Progenitor cell of endocrine pancreas (in vitro differentiated cells): ENCODE measurements at regions not wholly inside any gene's neighbourhood (a gene's known extent, or its start where the extent isn't known, plus 50 kb on each side); places are given as distances from the start of the nearest gene placed in this dataset.
"Not testable (repeated sequence)": the region's sequence is repeated elsewhere in the genome, so short reads cannot be mapped to it uniquely, and the experiment has no call there.

Experiments
- DNase-seq: peaks from one replicate; pipeline ENCODE4 v3.0.0; 2021; ENCODE audit warnings: low spot score; ENCODE audit not compliant: unreplicated experiment
- H3K27ac Mint-ChIP-seq: 2 replicates; pipeline ENCODE4 v1.8.0; 2021; ENCODE audit warnings: mild to moderate bottlenecking, moderate library complexity, mixed read lengths
- H3K27me3 Mint-ChIP-seq: 2 replicates; pipeline ENCODE4 v1.8.0; 2021; ENCODE audit warnings: mixed read lengths
- H3K36me3 Mint-ChIP-seq: 2 replicates; pipeline ENCODE4 v1.8.0; 2022; ENCODE audit warnings: mixed read lengths; ENCODE audit not compliant: insufficient read depth
- H3K4me1 Mint-ChIP-seq: 2 replicates; pipeline ENCODE4 v1.8.0; 2021; ENCODE audit warnings: low read depth, mixed read lengths
- H3K4me3 Mint-ChIP-seq: 2 replicates; pipeline ENCODE4 v1.8.0; 2021; ENCODE audit warnings: low read depth, mild to moderate bottlenecking, moderate library complexity, mixed read lengths
- H3K9me3 Mint-ChIP-seq: 2 replicates; pipeline ENCODE4 v1.8.0; 2021; ENCODE audit warnings: low read depth, mixed read lengths
- TF ChIP-seq, protein P1 (sequence below): fragments of 200-600 bp; sonication (generic); IDR thresholded peaks from one replicate; pipeline ENCODE4 v1.5.0; 2021; ENCODE audit warnings: antibody characterized with exemption, mild to moderate bottlenecking; ENCODE audit not compliant: unreplicated experiment

DNA sequence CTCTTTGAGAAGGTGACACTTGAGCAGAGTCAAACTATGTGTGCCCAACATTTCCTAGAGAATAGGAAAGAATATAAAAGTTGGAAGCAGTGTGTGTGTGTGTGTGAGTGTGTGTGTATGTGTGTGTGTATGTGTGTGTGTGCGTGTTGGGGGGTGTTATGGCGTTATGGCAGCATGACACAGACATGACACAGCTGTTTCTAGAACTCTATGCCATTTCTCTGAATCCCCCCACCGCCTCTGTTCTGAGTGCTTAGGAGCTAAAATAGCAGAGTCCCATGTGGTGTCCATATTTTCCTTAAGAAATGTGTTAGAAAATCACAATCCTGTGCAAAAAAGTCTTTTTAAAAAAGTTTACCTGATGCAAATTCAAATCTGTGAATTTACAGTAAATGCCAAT, 556.1 kb downstream of the RWDD3 start:
- Mint-ChIP-seq H3K27ac (no peak overlapping the region), H3K36me3 (no peaks in the 10 kb centered on the region), H3K27me3 (no peaks in the 10 kb centered on the region), H3K4me1 (no peaks in the 10 kb centered on the region), H3K4me3 (no peak overlapping the region), H3K9me3 (peaks cover 3% of the 10 kb centered on the region)
- no peak for DNase-seq
- TF ChIP-seq, protein P1, sequence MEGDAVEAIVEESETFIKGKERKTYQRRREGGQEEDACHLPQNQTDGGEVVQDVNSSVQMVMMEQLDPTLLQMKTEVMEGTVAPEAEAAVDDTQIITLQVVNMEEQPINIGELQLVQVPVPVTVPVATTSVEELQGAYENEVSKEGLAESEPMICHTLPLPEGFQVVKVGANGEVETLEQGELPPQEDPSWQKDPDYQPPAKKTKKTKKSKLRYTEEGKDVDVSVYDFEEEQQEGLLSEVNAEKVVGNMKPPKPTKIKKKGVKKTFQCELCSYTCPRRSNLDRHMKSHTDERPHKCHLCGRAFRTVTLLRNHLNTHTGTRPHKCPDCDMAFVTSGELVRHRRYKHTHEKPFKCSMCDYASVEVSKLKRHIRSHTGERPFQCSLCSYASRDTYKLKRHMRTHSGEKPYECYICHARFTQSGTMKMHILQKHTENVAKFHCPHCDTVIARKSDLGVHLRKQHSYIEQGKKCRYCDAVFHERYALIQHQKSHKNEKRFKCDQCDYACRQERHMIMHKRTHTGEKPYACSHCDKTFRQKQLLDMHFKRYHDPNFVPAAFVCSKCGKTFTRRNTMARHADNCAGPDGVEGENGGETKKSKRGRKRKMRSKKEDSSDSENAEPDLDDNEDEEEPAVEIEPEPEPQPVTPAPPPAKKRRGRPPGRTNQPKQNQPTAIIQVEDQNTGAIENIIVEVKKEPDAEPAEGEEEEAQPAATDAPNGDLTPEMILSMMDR = no peak

DNA sequence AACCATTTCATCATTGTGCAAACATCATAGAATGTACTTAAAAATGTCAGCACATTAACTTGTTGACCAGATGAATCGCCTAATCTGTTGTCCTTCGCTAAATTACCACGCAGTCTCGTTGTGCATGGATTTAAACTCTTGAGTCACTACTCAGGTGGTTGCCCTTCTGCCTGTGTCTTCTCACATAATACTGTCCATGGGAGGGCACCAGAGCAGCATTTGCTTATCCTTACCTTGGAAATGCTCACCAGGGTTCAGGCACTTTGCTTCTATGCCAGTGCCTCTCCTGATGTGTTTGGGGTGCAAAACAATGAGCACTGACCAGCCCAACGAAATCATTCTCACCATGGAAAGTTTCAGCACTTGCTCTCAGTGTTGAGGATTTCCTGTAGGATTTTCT, 559.9 kb downstream of the RWDD3 start:
- no peaks in the 10 kb centered on the region for H3K36me3 Mint-ChIP-seq
- H3K27ac Mint-ChIP-seq = no peak overlapping the region
- no peaks in the 10 kb centered on the region for H3K4me1 Mint-ChIP-seq
- no peak for DNase-seq
- TF ChIP-seq, protein P1 = peak; percentile 35
- H3K27me3 Mint-ChIP-seq = no peaks in the 10 kb centered on the region
- peaks cover 12% of the 10 kb centered on the region for H3K9me3 Mint-ChIP-seq
- H3K4me3 Mint-ChIP-seq = no peak overlapping the region

DNA sequence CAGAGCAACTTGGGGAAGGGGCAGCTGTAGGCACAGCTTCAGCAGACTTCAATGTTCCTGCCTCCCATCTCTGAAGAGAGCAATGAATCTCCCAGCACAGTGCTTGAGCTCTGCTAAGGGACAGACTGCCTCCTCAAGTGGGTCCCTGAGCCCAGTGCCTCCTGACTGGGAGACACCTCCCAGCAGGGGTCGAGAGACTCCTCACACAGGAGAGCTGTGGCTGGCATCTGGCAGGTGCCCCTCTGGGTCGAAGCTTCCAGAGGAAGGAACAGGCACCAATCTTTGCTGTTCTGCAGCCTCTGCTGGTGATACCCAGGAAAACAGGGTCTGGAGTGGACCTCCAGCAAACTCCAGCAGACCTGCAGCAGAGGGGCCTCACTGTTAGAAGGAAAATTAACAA, 563.8 kb downstream of the RWDD3 start:
- H3K9me3 Mint-ChIP-seq = peaks cover 24% of the 10 kb centered on the region
- not testable (repeated sequence) for H3K27ac Mint-ChIP-seq, H3K4me1 Mint-ChIP-seq, DNase-seq, H3K36me3 Mint-ChIP-seq, H3K27me3 Mint-ChIP-seq, H3K4me3 Mint-ChIP-seq

DNA sequence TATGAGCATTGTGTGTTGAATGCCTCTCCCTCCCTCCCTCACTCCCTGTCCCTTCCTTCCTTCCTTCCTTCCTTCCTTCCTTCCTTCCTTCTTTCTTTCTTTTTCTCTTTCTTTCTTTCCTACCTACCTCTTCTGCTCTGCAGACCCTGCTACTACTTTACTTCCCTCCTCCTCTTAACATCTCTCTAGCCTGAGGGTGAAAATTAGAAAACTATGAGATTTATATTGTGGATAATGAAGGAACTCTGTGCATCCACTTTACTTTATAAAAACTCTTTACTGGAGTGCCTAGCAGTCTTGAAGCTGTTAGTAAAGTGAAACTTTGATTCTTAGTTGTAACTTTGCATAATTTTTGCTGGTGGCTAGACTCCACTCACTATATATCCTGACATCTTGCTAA, 572.2 kb downstream of the RWDD3 start:
- Mint-ChIP-seq H3K36me3 (no peaks in the 10 kb centered on the region), H3K27me3 (no peaks in the 10 kb centered on the region), H3K9me3 (peaks cover 13% of the 10 kb centered on the region), H3K27ac (no peak overlapping the region), H3K4me3 (no peak overlapping the region), H3K4me1 (peaks cover 3% of the 10 kb centered on the region)
- TF ChIP-seq, protein P1 = no peak
- DNase-seq = no peak

DNA sequence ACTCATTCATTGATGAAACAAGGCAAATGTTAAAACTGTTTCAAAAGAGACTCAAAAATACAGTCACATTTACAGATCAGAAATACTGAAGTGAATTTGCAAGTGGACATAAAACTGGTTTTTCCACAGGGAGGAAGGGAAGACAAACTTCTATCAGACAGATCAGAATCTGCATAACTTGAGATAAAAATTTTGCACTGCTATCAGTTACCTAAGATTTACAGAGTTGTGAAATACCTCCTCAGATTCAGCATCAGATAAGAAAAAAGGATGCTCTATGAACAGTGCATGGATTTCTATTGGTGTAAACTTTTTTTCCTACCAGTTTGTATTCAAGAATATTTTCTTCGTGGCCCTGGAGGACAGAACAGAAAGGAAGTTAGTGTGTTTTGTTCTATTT, 575.4 kb downstream of the RWDD3 start:
- no peak for DNase-seq
- Mint-ChIP-seq H3K4me3 (no peak overlapping the region), H3K27ac (no peak overlapping the region), H3K36me3 (no peaks in the 10 kb centered on the region), H3K9me3 (no peaks in the 10 kb centered on the region), H3K4me1 (peaks cover 3% of the 10 kb centered on the region), H3K27me3 (no peaks in the 10 kb centered on the region)
- TF ChIP-seq, protein P1 = no peak

DNA sequence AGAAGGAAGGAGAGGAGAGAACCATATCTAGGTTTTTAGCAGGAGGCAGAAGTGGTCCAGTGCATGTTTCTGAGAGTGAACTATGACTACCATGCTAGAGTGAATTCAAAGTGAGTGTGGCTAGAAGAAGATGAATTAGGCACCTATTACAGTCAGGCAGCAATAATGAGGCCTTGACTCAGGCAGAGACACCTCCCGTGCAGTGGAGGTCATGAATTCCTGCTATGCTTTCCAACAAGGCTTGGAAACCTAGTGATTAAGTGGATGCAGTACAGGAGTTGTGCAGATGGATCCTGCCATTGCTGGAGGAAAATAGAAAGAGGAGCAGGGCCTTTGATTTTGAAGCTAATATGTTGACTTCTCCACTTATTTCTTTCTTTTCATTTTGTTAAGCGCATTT, 581.5 kb downstream of the RWDD3 start:
- Mint-ChIP-seq H3K27ac (no peak overlapping the region), H3K4me1 (no peaks in the 10 kb centered on the region), H3K4me3 (no peak overlapping the region), H3K27me3 (no peaks in the 10 kb centered on the region), H3K36me3 (no peaks in the 10 kb centered on the region), H3K9me3 (no peaks in the 10 kb centered on the region)
- no peak for DNase-seq
- TF ChIP-seq, protein P1 = no peak
